SIG-M5 (cell line): ENCODE measurements at regions not wholly inside any gene's neighbourhood (a gene's known extent, or its start where the extent isn't known, plus 50 kb on each side); places are given as distances from the start of the nearest gene placed in this dataset.

Experiments used
- DNase-seq: peaks from one replicate; lab custom pipeline; 2025; lab: John Stamatoyannopoulos, UW

GRCh38 chr11:62030071-62030684 is 62.7 kb upstream of the FTH1 start:
- no peak for DNase-seq

- DNase-seq, result no peak
These were observed 59.4 kb upstream of the FTH1 start for GRCh38 chr11:62026739-62027370.

GRCh38 chr11:62025487-62026105 is 58.2 kb upstream of the FTH1 start:
- DNase-seq, result peak; percentile 94

GRCh38 chr11:62024936-62025486 is 57.6 kb upstream of the FTH1 start:
- no peak for DNase-seq

GRCh38 chr11:62022211-62022610 is 54.8 kb upstream of the FTH1 start:
- no peak for DNase-seq

- no peak for DNase-seq
These were observed 53.2 kb upstream of the FTH1 start for GRCh38 chr11:62020661-62021060.

- DNase-seq, result no peak
These were observed 51.7 kb upstream of the FTH1 start for GRCh38 chr11:62018981-62019664.

GRCh38 chr11:62017878-62018655 is 50.6 kb upstream of the FTH1 start:
- DNase-seq, result no peak
